ENCODE measurements at regions not wholly inside any gene's neighbourhood (a gene's known extent, or its start where the extent isn't known, plus 50 kb on each side); places are given as distances from the start of the nearest gene placed in this dataset.

- TF ChIP-seq, protein P1, sequence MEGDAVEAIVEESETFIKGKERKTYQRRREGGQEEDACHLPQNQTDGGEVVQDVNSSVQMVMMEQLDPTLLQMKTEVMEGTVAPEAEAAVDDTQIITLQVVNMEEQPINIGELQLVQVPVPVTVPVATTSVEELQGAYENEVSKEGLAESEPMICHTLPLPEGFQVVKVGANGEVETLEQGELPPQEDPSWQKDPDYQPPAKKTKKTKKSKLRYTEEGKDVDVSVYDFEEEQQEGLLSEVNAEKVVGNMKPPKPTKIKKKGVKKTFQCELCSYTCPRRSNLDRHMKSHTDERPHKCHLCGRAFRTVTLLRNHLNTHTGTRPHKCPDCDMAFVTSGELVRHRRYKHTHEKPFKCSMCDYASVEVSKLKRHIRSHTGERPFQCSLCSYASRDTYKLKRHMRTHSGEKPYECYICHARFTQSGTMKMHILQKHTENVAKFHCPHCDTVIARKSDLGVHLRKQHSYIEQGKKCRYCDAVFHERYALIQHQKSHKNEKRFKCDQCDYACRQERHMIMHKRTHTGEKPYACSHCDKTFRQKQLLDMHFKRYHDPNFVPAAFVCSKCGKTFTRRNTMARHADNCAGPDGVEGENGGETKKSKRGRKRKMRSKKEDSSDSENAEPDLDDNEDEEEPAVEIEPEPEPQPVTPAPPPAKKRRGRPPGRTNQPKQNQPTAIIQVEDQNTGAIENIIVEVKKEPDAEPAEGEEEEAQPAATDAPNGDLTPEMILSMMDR (IDR thresholded peaks at IDR 0.05): no peak
- TF ChIP-seq POLR2A (IDR thresholded peaks at IDR 0.05) (no peak), POLR2AphosphoS5 (IDR thresholded peaks at IDR 0.05) (no peak)
Observed at GRCh38 chr16:82368041-82368440, 198.0 kb upstream of the MPHOSPH6 start.

Data from sigmoid colon (tissue), 4 donors.